ENCODE measurements at regions not wholly inside any gene's neighbourhood (a gene's known extent, or its start where the extent isn't known, plus 50 kb on each side); places are given as distances from the start of the nearest gene placed in this dataset.
A peak's percentile ranks its signal among the peaks of the same experiment; 100 is the strongest.

GRCh38 chr10:17510242-17510908, 56.0 kb upstream of the ST8SIA6 start:
- DNase-seq (ENCODE audit: low read depth) = no peak
- no peak overlapping the region for H3K4me3 ChIP-seq (ENCODE audit: low read depth, low read length)
- no peak for TF ChIP-seq CTCF (IDR thresholded peaks at IDR 0.05; ENCODE audit: control insufficient read depth, extremely low read depth, insufficient read depth)

GRCh38 chr10:17507538-17507937, 53.1 kb upstream of the ST8SIA6 start:
- no peak for TF ChIP-seq CTCF (IDR thresholded peaks at IDR 0.05; ENCODE audit: control insufficient read depth, extremely low read depth, insufficient read depth)
- DNase-seq (ENCODE audit: low read depth) = no peak
- no peak overlapping the region for H3K4me3 ChIP-seq (ENCODE audit: low read depth, low read length)

GRCh38 chr10:17506856-17507471, 52.6 kb upstream of the ST8SIA6 start:
- no peak for DNase-seq (ENCODE audit: low read depth)
- TF ChIP-seq CTCF (IDR thresholded peaks at IDR 0.05; ENCODE audit: control insufficient read depth, extremely low read depth, insufficient read depth) = no peak
- no peak overlapping the region for H3K4me3 ChIP-seq (ENCODE audit: low read depth, low read length)

- no peak for TF ChIP-seq CTCF (IDR thresholded peaks at IDR 0.05; ENCODE audit: control insufficient read depth, extremely low read depth, insufficient read depth)
- peak; percentile 11 for DNase-seq (ENCODE audit: low read depth)
- H3K4me3 ChIP-seq (ENCODE audit: low read depth, low read length) = no peak overlapping the region
Observed at GRCh38 chr10:17506390-17506789, 52.0 kb upstream of the ST8SIA6 start.

GRCh38 chr10:17504547-17505245, 50.3 kb upstream of the ST8SIA6 start:
- no peak overlapping the region for H3K4me3 ChIP-seq (ENCODE audit: low read depth, low read length)
- DNase-seq (ENCODE audit: low read depth) = no peak
- no peak for TF ChIP-seq CTCF (IDR thresholded peaks at IDR 0.05; ENCODE audit: control insufficient read depth, extremely low read depth, insufficient read depth)

Data from LNCaP clone FGC (cell line).